ENCODE measurements at regions not wholly inside any gene's neighbourhood (a gene's known extent, or its start where the extent isn't known, plus 50 kb on each side); places are given as distances from the start of the nearest gene placed in this dataset.

DNA sequence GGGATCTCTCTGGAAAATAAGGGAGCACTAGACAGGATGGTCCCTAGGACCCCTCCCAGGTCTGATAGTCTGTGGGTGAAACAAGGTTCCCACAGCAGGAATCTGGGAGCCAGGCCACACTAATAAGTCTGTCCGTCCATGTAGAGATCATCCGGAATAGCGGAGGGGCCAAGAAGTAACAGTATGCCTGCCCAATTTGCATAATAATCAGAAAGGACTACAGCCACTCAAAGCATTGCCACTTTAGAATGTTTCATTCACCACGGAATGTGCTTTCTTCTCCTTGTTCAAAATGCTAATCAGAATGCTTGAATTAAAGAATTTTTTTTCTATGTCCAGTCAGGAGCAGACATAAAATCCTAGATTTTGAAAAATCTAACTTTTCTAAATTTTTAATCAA, 254.9 kb downstream of the ACTL7B start:
- DNase-seq, result no peak

DNA sequence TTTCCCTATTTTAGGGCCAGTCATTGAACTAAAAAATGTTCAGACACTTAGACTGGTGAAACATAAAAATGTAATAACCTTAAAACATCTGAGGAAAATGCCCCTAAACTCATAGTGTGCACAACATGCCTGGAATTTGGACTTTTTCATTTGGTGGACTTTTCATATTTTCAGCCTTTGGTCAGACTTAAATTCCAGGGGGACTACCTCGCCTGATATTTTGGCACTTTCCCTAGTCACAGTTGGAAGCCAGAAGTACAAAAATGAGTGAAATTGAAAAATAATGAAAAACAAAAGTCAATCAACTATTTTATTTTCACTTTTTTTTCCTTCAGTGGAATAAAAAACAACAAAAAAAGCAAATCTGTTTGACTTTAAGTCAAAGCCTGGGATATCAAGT, 256.2 kb downstream of the ACTL7B start:
- DNase-seq, result no peak

DNA sequence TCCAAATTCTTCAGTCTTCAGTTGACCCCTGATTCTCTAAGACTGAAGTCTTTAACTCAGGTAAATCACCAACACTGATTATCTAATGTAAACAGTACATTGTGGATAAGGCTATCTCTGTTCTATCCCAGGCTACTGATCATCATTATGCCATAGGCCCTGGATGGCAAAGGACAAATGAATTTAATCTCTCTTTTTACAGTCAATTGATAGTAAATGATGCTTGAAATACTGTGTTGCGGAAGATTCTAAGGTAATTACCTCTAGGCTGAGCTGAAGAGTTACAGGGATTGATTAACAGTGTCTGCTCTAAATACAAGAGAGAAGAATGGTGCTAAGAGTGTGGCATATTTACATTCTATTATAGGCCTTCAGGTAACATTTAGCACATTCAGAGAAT, 264.7 kb downstream of the ACTL7B start:
- DNase-seq, result no peak

DNA sequence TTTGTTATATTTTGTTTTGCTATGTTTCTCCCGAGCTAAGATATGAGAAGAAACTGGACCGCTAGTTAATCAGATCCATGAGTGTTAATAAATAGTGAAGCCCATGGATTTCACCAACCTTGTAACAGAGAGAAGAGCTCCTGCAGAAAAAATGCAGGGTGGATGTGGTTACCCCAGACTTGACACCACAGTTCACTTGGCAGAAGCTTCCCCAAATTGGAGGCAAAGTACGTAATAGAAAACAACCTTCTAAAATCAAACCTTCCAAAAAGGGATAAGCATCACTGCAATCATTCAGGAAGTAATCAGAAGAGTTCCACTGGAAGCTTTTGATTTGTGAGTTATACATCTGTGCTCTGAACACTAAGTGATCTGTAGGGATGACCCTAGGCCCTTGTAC, 267.5 kb downstream of the ACTL7B start:
- no peak for DNase-seq

GRCh38 chr9:108586471-108587139, 269.2 kb downstream of the ACTL7B start:
- no peak for DNase-seq

DNA sequence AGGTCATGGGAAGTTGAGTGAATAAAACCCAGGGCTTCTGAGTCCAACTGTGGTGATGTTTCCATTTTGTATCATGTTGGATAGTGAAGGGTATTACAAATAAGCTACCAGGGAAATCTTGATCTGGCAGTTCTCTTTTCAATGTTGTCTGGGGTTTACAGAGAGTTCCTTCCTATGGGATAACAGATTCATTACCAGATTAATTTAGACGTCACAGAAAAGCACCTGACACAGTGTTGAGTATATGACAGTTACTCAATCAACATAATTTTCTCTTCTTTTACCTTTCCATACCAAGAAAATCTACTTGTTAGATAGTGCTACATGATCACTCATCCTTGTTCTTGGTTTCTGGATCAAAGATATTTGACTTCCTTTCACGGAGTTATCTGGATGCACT, 270.9 kb downstream of the ACTL7B start:
- no peak for DNase-seq

DNA sequence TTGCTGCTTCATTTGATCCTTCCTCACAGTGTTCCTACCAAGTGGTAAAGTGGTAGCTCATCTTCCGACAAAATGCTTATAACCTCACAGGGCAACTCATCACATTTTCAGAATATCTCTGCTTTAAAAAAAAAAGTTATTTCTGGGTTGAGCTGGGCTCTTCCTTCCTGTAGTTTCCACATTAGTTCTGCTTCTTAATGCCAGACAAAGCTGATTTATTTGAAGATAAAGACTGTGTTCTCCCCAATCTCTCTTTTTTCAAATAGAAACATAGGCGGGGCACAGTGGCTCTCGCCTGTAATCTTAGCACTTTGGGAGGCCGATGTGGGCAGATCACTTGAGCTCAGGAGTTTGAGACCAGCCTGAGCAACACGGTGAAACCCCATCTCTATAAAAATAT, 273.1 kb downstream of the ACTL7B start:
- no peak for DNase-seq

DNA sequence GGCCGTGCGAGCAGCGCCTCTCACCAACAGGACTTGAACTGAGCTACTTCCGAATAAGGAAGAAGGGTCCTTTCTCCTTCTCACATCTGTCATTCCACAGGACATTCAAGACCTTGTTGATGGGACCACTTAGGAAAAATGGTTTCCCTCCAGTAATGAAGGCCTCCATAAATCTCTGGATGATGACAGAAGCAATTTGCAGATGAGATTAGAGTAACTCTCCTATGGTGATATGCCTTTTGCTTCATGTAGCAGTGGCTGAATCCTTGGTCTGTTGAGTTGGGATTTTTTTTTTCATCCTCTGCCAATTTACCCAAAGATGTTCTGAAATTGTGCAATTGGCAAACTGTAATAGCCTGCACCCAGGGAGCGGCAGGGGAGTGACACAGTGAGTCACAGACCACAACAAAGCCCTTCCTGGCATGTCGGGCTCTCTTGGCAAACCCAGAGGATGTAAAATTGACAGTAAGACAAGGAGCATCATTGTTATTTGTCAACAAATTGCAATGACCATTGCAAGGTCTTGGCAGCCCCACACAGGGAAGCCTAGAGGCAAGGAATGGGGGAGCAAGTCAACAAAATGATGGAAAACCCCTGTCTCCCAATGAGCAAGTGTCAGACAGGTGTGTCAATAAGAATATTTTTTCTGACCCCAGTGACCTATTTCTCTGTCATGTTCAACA, 275.9 kb downstream of the ACTL7B start:
- DNase-seq, result no peak

DNA sequence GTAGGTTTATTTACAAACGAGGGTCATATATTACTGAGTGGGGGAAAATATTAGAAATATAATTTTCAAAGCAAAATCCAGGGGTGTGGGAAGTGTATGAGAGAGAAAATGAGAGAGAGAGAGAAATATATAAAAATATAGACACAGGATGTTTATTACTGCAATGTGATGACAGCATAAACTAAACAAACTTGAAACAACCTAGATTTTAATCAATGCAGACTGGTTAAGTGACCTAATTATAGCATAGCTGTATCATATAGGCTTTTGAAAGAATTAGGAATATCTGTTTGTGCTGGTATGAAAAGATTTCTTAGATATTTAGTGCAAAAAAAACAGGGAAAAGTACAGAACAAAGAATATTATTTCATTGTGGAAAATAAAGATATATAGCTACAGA, 280.5 kb downstream of the ACTL7B start:
- no peak for DNase-seq

DNA sequence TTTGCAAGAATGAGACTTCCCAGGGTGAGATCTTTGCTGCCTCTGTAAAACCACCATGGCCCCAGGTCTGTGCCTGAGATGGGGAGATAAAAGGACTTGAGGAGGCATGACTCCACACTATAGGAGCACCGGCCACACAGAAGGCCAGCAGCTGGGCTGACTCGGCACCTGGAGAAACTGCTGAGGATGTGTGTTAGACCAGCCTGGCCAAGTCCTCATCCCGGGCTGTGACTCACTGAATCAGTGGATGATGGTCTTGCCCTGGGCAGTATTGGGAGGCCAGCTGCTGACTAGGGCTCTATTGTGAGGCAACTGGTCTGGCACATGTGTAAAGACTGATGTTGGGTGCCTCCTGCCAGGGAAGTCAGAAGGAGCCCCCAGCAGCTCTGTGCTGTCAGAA, 286.2 kb downstream of the ACTL7B start:
- DNase-seq, result no peak

GRCh38 chr9:108568093-108568492, 287.7 kb downstream of the ACTL7B start:
- DNase-seq, result no peak

- no peak for DNase-seq
Measured at GRCh38 chr9:108567571-108567970, 288.2 kb downstream of the ACTL7B start.

GRCh38 chr9:108565651-108566378, 290.0 kb downstream of the ACTL7B start:
- no peak for DNase-seq

DNA sequence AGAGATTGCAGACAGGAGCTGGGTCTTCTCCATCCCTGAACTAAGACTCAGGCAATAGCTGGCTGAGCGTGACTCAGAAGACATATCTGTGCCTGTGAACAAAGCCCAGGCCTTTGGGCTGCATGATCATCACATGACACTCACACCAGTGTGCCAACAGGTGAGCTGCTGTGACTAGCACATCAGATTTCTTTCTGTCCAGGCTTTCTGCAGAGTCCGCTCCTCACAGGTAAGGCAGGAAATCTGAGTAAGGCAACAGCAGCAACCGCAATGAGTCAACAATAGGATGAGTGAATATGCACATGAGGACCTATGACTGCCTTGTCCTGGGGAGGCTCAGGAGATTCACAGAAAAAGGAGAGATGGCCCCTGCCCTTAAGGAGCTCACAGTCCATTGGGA, 293.6 kb downstream of the ACTL7B start:
- DNase-seq, result no peak

GRCh38 chr9:108559432-108559831, 296.4 kb downstream of the ACTL7B start:
- DNase-seq, result no peak

GRCh38 chr9:108554831-108555230, 301.0 kb downstream of the ACTL7B start:
- DNase-seq, result no peak

- DNase-seq, result no peak
Measured at GRCh38 chr9:108553111-108553635, 302.6 kb downstream of the ACTL7B start.

- no peak for DNase-seq
Measured at GRCh38 chr9:108552459-108553040, 303.2 kb downstream of the ACTL7B start.

DNA sequence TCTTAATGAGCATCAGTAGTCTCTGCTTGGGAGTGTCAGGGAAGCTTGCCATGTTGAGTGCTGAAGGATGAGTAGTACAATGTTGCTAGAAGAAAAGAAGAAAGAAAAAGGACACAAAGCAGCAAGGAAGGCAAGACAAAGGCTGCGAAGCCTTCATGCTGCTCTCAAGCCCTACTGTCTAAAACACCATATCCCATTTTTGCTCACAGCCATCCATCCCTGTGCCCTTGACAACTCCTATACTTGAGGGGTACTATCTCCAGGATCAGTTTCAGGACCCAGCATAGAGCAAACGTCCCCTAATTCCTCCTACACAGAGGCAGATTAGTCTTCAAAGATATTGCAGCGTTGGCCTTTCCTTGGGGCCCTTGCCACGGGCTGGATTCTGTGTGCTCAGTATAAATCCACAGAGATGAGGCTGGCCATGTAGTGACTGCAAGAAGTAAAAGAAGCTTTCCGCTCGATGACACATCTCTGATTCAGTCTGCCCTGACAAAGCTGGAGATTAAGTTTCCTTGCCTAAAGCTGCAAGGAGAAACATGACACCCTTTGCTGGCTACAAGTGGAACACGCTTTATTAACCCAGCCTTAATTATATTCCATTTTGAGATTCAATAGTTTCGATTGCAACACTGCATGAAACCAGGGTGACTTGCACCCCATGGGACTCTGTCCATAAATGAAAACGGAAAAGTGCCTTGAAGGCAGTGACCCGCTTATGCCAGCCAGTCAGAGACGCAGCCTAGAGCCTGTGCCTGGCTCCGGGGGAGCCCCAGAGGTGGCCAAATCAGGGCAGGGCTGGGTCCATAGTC, 304.6 kb downstream of the ACTL7B start:
- DNase-seq, result no peak

GRCh38 chr9:108550106-108550505, 305.7 kb downstream of the ACTL7B start:
- DNase-seq, result no peak

DNA sequence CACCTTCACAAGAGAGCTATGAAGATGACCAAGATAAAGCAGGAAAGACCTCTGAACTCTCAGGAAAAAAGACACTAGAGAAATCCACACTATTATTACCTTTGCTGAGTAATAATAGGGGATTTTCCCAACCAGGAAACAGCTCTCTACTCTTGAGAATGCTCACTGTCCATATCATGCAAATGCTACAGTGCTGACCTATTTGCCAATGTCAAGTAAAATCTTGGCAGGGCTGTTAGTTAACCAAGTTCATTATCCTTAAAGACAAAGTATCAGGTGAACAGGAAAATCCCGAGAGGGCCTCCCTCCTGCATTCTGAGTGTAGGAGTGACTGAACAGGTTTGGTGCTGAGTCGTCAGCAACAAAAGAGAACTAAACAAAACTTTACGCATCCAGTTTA, 306.6 kb downstream of the ACTL7B start:
- DNase-seq, result no peak

DNA sequence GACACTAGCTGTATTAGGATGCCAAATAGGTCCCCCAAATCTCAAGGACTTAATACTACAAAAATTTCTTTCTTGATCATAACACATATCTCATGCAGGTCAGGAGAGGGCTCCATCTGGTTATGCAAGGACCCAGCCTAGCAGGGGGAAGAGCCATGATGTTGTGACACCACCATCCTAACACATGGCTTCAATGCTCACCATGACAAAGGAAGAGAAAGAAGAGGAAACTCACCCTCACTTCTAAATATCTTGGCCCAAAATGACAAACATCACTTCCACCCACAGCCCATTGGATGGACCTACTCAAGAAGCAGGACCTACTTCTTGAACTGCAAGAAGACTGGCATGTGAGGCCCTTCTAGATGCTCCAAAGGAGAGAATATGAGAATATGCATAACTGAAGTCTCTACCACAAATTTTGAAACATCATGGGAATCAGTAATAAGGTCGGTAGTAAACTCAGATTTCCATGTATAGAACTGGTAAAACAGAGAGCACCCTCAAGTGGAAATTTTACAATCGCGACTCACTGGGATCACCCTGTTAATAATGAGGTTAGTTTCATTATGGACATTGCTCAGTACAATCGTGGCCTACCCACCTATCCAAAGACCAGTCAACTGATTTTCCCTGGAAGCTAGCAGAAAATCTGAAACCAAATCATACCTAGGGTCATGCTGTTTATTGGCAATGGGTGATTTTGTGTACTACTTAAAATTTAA, 308.2 kb downstream of the ACTL7B start:
- DNase-seq, result no peak
